ENCODE measurements at regions not wholly inside any gene's neighbourhood (a gene's known extent, or its start where the extent isn't known, plus 50 kb on each side); places are given as distances from the start of the nearest gene placed in this dataset.

DNA sequence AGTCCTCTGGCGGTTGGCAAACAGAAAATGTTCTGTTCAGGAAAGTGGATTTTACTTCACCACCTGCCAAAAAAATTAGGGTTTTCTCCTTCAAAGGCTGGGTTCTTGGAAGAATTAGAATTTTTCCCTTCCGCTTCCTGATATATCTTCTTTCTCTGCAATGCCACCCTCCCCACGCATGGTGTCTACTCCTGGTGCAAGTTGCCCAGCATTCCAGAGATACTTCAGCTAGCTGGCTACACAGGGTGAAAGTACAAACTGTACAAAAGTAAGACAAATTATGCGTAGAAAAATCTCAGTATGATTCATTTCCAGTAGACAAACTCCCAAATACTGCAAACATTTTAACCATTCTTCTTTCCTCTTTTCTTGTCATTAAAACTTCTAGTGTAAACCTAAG lies 430.1 kb upstream of the ESRRG start:
- no peaks in the 10 kb centered on the region for H3K27me3 ChIP-seq (ENCODE audit: insufficient read depth, low read length, poor library complexity)
- H3K36me3 ChIP-seq (ENCODE audit: control insufficient read depth, insufficient read depth, low read length): no peaks in the 10 kb centered on the region
- no peak overlapping the region for H2BK120ac ChIP-seq (ENCODE audit: low read depth, low read length)
- no peak overlapping the region for H2BK5ac ChIP-seq (ENCODE audit: low read length)
- no CpG with 5 or more reads among the region's 4 CpGs for WGBS (ENCODE audit: extremely low coverage, insufficient coverage, low lambda C conversion rate)
- no peak for DNase-seq
- no peak overlapping the region for H2BK15ac ChIP-seq (replicated peaks; ENCODE audit: low read depth)
- H4K5ac ChIP-seq (ENCODE audit: low read length): no peak overlapping the region
- H3K4me1 ChIP-seq (ENCODE audit: control insufficient read depth, low read depth, low read length): no peaks in the 10 kb centered on the region
- no peak overlapping the region for H3K18ac ChIP-seq (ENCODE audit: low read length)
- H2AK5ac ChIP-seq (ENCODE audit: low read length): no peak overlapping the region
- no peak overlapping the region for H3K27ac ChIP-seq (ENCODE audit: low read depth, low read length)
- no peak overlapping the region for H3K23ac ChIP-seq (ENCODE audit: low read length)
- no peak overlapping the region for H3K56ac ChIP-seq (ENCODE audit: low read length)
- no peak overlapping the region for H4K8ac ChIP-seq (ENCODE audit: low read depth, low read length)
- no peaks in the 10 kb centered on the region for H3K79me1 ChIP-seq (ENCODE audit: low read length)
- H3K9ac ChIP-seq (ENCODE audit: low read length): no peak overlapping the region
- H3K4me3 ChIP-seq (ENCODE audit: low read length): no peak overlapping the region
- H3K4me2 ChIP-seq (ENCODE audit: low read length): no peak overlapping the region
- no peak overlapping the region for H3K4ac ChIP-seq (ENCODE audit: low read depth, low read length)
- no peaks in the 10 kb centered on the region for H3K79me2 ChIP-seq (ENCODE audit: control insufficient read depth, insufficient read depth, low read length)

DNA sequence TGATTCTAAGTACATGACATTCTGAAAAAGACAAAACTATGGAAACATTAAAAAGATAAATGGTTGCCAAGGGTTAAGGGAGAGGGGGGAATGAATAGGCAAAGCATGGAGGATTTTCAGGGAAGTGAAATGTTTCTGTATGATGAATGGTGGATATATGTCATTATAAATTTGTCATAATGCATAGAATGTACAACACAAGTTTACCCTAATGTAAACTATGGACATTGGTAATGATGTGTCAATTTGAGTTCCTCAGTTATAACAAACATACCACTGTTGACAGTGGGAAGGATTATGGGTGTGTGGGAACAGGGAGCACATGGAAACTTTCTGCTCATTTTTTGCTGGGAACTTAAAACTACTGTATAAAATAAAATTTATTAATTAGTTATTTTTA lies 427.1 kb upstream of the ESRRG start:
- no peak overlapping the region for H2BK5ac ChIP-seq (ENCODE audit: low read length)
- no peak overlapping the region for H3K56ac ChIP-seq (ENCODE audit: low read length)
- H3K9ac ChIP-seq (ENCODE audit: low read length): no peak overlapping the region
- H2BK15ac ChIP-seq (replicated peaks; ENCODE audit: low read depth): no peak overlapping the region
- H3K79me1 ChIP-seq (ENCODE audit: low read length): no peaks in the 10 kb centered on the region
- no peaks in the 10 kb centered on the region for H3K27me3 ChIP-seq (ENCODE audit: insufficient read depth, low read length, poor library complexity)
- H2AK5ac ChIP-seq (ENCODE audit: low read length): no peak overlapping the region
- H3K4me3 ChIP-seq (ENCODE audit: low read length): no peak overlapping the region
- DNase-seq: no peak
- H3K4ac ChIP-seq (ENCODE audit: low read depth, low read length): no peak overlapping the region
- no peak overlapping the region for H3K4me2 ChIP-seq (ENCODE audit: low read length)
- no peak overlapping the region for H3K23ac ChIP-seq (ENCODE audit: low read length)
- H3K18ac ChIP-seq (ENCODE audit: low read length): no peak overlapping the region
- no peaks in the 10 kb centered on the region for H3K79me2 ChIP-seq (ENCODE audit: control insufficient read depth, insufficient read depth, low read length)
- no peaks in the 10 kb centered on the region for H3K4me1 ChIP-seq (ENCODE audit: control insufficient read depth, low read depth, low read length)
- no peak overlapping the region for H2BK120ac ChIP-seq (ENCODE audit: low read depth, low read length)
- H3K27ac ChIP-seq (ENCODE audit: low read depth, low read length): no peak overlapping the region
- no peak overlapping the region for H4K5ac ChIP-seq (ENCODE audit: low read length)
- no peak overlapping the region for H4K8ac ChIP-seq (ENCODE audit: low read depth, low read length)
- no peaks in the 10 kb centered on the region for H3K36me3 ChIP-seq (ENCODE audit: control insufficient read depth, insufficient read depth, low read length)

GRCh38 chr1:217149791-217150190 lies 426.6 kb upstream of the ESRRG start:
- no peak for DNase-seq
- Histone ChIP-seq H3K18ac (ENCODE audit: low read length) (no peak overlapping the region), H2AK5ac (ENCODE audit: low read length) (no peak overlapping the region), H4K8ac (ENCODE audit: low read depth, low read length) (no peak overlapping the region), H3K23ac (ENCODE audit: low read length) (no peak overlapping the region), H3K4me3 (ENCODE audit: low read length) (no peak overlapping the region), H3K4me2 (ENCODE audit: low read length) (no peak overlapping the region), H4K5ac (ENCODE audit: low read length) (no peak overlapping the region), H3K4ac (ENCODE audit: low read depth, low read length) (no peak overlapping the region), H3K79me2 (ENCODE audit: control insufficient read depth, insufficient read depth, low read length) (no peaks in the 10 kb centered on the region), H3K4me1 (ENCODE audit: control insufficient read depth, low read depth, low read length) (no peaks in the 10 kb centered on the region), H2BK15ac (replicated peaks; ENCODE audit: low read depth) (no peak overlapping the region), H2BK5ac (ENCODE audit: low read length) (no peak overlapping the region), H3K27ac (ENCODE audit: low read depth, low read length) (no peak overlapping the region), H2BK120ac (ENCODE audit: low read depth, low read length) (no peak overlapping the region), H3K56ac (ENCODE audit: low read length) (no peak overlapping the region), H3K79me1 (ENCODE audit: low read length) (no peaks in the 10 kb centered on the region), H3K27me3 (ENCODE audit: insufficient read depth, low read length, poor library complexity) (no peaks in the 10 kb centered on the region), H3K9ac (ENCODE audit: low read length) (no peak overlapping the region), H3K36me3 (ENCODE audit: control insufficient read depth, insufficient read depth, low read length) (no peaks in the 10 kb centered on the region)
- WGBS (ENCODE audit: extremely low coverage, insufficient coverage, low lambda C conversion rate): no CpG with 5 or more reads among the region's 2 CpGs

- peak; percentile 44 for DNase-seq
- no peak overlapping the region for H3K56ac ChIP-seq (ENCODE audit: low read length)
- H3K79me1 ChIP-seq (ENCODE audit: low read length): no peaks in the 10 kb centered on the region
- H2BK5ac ChIP-seq (ENCODE audit: low read length): no peak overlapping the region
- H3K23ac ChIP-seq (ENCODE audit: low read length): no peak overlapping the region
- no CpG with 5 or more reads among the region's 2 CpGs for WGBS (ENCODE audit: extremely low coverage, insufficient coverage, low lambda C conversion rate)
- no peak overlapping the region for H3K4me2 ChIP-seq (ENCODE audit: low read length)
- H3K36me3 ChIP-seq (ENCODE audit: control insufficient read depth, insufficient read depth, low read length): no peaks in the 10 kb centered on the region
- H3K79me2 ChIP-seq (ENCODE audit: control insufficient read depth, insufficient read depth, low read length): no peaks in the 10 kb centered on the region
- H3K4ac ChIP-seq (ENCODE audit: low read depth, low read length): no peak overlapping the region
- H4K8ac ChIP-seq (ENCODE audit: low read depth, low read length): no peak overlapping the region
- H3K4me3 ChIP-seq (ENCODE audit: low read length): no peak overlapping the region
- H3K18ac ChIP-seq (ENCODE audit: low read length): no peak overlapping the region
- H4K5ac ChIP-seq (ENCODE audit: low read length): no peak overlapping the region
- H3K9ac ChIP-seq (ENCODE audit: low read length): no peak overlapping the region
- peaks cover 13% of the 10 kb centered on the region for H3K4me1 ChIP-seq (ENCODE audit: control insufficient read depth, low read depth, low read length)
- H2AK5ac ChIP-seq (ENCODE audit: low read length): no peak overlapping the region
- H3K27me3 ChIP-seq (ENCODE audit: insufficient read depth, low read length, poor library complexity): peaks cover 22% of the 10 kb centered on the region
- H2BK15ac ChIP-seq (replicated peaks; ENCODE audit: low read depth): no peak overlapping the region
- no peak overlapping the region for H2BK120ac ChIP-seq (ENCODE audit: low read depth, low read length)
- H3K27ac ChIP-seq (ENCODE audit: low read depth, low read length): no peak overlapping the region
These were observed 418.5 kb upstream of the ESRRG start for GRCh38 chr1:217141711-217142110.

GRCh38 chr1:217140041-217140901 lies 417.0 kb upstream of the ESRRG start:
- H3K23ac ChIP-seq (ENCODE audit: low read length): no peak overlapping the region
- H3K79me2 ChIP-seq (ENCODE audit: control insufficient read depth, insufficient read depth, low read length): no peaks in the 10 kb centered on the region
- no peak overlapping the region for H2BK15ac ChIP-seq (replicated peaks; ENCODE audit: low read depth)
- no CpG with 5 or more reads among the region's 30 CpGs for WGBS (ENCODE audit: extremely low coverage, insufficient coverage, low lambda C conversion rate)
- H4K8ac ChIP-seq (ENCODE audit: low read depth, low read length): no peak overlapping the region
- H3K4ac ChIP-seq (ENCODE audit: low read depth, low read length): no peak overlapping the region
- peak overlapping the region; percentile 56 for H2BK120ac ChIP-seq (ENCODE audit: low read depth, low read length)
- peak overlapping the region; percentile 15 for H3K4me2 ChIP-seq (ENCODE audit: low read length)
- H2BK5ac ChIP-seq (ENCODE audit: low read length): peak overlapping the region; percentile 26
- peak overlapping the region; percentile 10 for H3K9ac ChIP-seq (ENCODE audit: low read length)
- no peaks in the 10 kb centered on the region for H3K79me1 ChIP-seq (ENCODE audit: low read length)
- peaks cover 25% of the 10 kb centered on the region for H3K27me3 ChIP-seq (ENCODE audit: insufficient read depth, low read length, poor library complexity)
- no peak overlapping the region for H2AK5ac ChIP-seq (ENCODE audit: low read length)
- no peak overlapping the region for H4K5ac ChIP-seq (ENCODE audit: low read length)
- peaks cover 14% of the 10 kb centered on the region for H3K4me1 ChIP-seq (ENCODE audit: control insufficient read depth, low read depth, low read length)
- peak; percentile 83 for DNase-seq
- H3K36me3 ChIP-seq (ENCODE audit: control insufficient read depth, insufficient read depth, low read length): no peaks in the 10 kb centered on the region
- peak overlapping the region; percentile 85 for H3K18ac ChIP-seq (ENCODE audit: low read length)
- peak overlapping the region; percentile 57 for H3K56ac ChIP-seq (ENCODE audit: low read length)
- H3K27ac ChIP-seq (ENCODE audit: low read depth, low read length): peak overlapping the region; percentile 82
- H3K4me3 ChIP-seq (ENCODE audit: low read length): no peak overlapping the region

DNA sequence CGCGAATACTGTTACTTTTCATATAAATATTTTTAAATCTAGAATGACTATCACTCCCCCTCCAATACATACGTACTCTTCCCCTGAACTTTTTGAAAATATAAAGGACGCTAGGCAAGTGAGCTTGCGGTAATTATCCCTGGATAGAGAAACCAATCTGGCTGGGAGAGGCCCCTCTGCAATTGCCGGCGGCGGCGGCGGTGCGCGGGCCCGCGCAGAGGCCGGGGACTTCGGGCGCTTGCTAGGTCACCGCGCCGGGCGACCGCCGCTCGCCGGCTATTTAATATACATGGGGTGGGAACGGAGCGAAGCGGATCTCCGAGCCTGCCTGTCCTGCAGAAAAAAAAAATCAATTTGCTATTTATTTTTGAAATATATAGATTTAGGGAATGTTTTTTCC lies 416.3 kb upstream of the ESRRG start:
- H3K27me3 ChIP-seq (ENCODE audit: insufficient read depth, low read length, poor library complexity): peaks cover 28% of the 10 kb centered on the region
- no peak overlapping the region for H3K4me2 ChIP-seq (ENCODE audit: low read length)
- no peaks in the 10 kb centered on the region for H3K79me1 ChIP-seq (ENCODE audit: low read length)
- no peaks in the 10 kb centered on the region for H3K36me3 ChIP-seq (ENCODE audit: control insufficient read depth, insufficient read depth, low read length)
- H2BK5ac ChIP-seq (ENCODE audit: low read length): no peak overlapping the region
- H3K56ac ChIP-seq (ENCODE audit: low read length): peak overlapping the region; percentile 11
- H3K4ac ChIP-seq (ENCODE audit: low read depth, low read length): no peak overlapping the region
- no peak overlapping the region for H4K5ac ChIP-seq (ENCODE audit: low read length)
- H2BK120ac ChIP-seq (ENCODE audit: low read depth, low read length): no peak overlapping the region
- no peak overlapping the region for H3K9ac ChIP-seq (ENCODE audit: low read length)
- no peak overlapping the region for H2AK5ac ChIP-seq (ENCODE audit: low read length)
- no peak overlapping the region for H3K27ac ChIP-seq (ENCODE audit: low read depth, low read length)
- no peak overlapping the region for H3K23ac ChIP-seq (ENCODE audit: low read length)
- whole genome bisulfite sequencing (ENCODE audit: extremely low coverage, insufficient coverage, low lambda C conversion rate): no CpG with 5 or more reads among the region's 29 CpGs
- peaks cover 14% of the 10 kb centered on the region for H3K4me1 ChIP-seq (ENCODE audit: control insufficient read depth, low read depth, low read length)
- H3K79me2 ChIP-seq (ENCODE audit: control insufficient read depth, insufficient read depth, low read length): no peaks in the 10 kb centered on the region
- H4K8ac ChIP-seq (ENCODE audit: low read depth, low read length): no peak overlapping the region
- H3K4me3 ChIP-seq (ENCODE audit: low read length): no peak overlapping the region
- H2BK15ac ChIP-seq (replicated peaks; ENCODE audit: low read depth): no peak overlapping the region
- peak; percentile 49 for DNase-seq
- peak overlapping the region; percentile 69 for H3K18ac ChIP-seq (ENCODE audit: low read length)

Measured in mesendoderm (in vitro differentiated cells).